WTC11 (cell line): ENCODE measurements at regions not wholly inside any gene's neighbourhood (a gene's known extent, or its start where the extent isn't known, plus 50 kb on each side); places are given as distances from the start of the nearest gene placed in this dataset.

Source experiments
- ATAC-seq: fragments of 200-7000 bp; cut with Tn5 transposase; 2 replicates; pipeline ENCODE4 v1.10.0; 2021; ENCODE audit warnings: mild to moderate bottlenecking, moderate library complexity
- CTCF ChIA-PET: fragments of 300-600 bp; sonication (Branson Sonifier 250); formaldehyde crosslinking; loops from one replicate; lab custom pipeline; 2021; ENCODE audit warnings: antibody characterized with exemption; lab: Charles Lee
- POLR2A ChIA-PET: fragments of 350-600 bp; sonication (Branson Sonifier 250); formaldehyde crosslinking; loops from one replicate; lab custom pipeline; 2021; ENCODE audit warnings: antibody characterized with exemption; lab: Charles Lee
- DNase-seq: peaks from one replicate; pipeline ENCODE4 v3.0.0; 2021; ENCODE audit warnings: low spot score
- H3K27ac Mint-ChIP-seq: 2 replicates; pipeline ENCODE4 v1.8.0; 2021; ENCODE audit warnings: mixed read lengths
- H3K27me3 Mint-ChIP-seq: 2 replicates; pipeline ENCODE4 v1.8.0; 2021; ENCODE audit warnings: low read depth, mild to moderate bottlenecking, moderate library complexity, mixed read lengths
- H3K36me3 Mint-ChIP-seq: 2 replicates; pipeline ENCODE4 v1.8.0; 2021; ENCODE audit warnings: mixed read lengths
- H3K4me1 Mint-ChIP-seq: 2 replicates; pipeline ENCODE4 v1.8.0; 2022; ENCODE audit warnings: mixed read lengths
- H3K4me3 Mint-ChIP-seq: 2 replicates; pipeline ENCODE4 v1.8.0; 2021; ENCODE audit warnings: mild to moderate bottlenecking, moderate library complexity, mixed read lengths
- H3K9me3 Mint-ChIP-seq: 2 replicates; pipeline ENCODE4 v1.8.0; 2021; ENCODE audit warnings: mixed read lengths
- GRHL2 ChIP-seq: fragments of 250-450 bp; sonication (Bioruptor Pico); IDR thresholded peaks from 2 replicates; pipeline ENCODE4 v1.8.0; 2022; ENCODE audit warnings: mild to moderate bottlenecking, moderate library complexity; ENCODE audit not compliant: insufficient replicate concordance, severe bottlenecking
- GTF2I ChIP-seq: fragments of 250-450 bp; sonication (Bioruptor Pico); conservative IDR thresholded peaks from 2 replicates; pipeline ENCODE4 v1.4.0; 2021; ENCODE audit warnings: mild to moderate bottlenecking
- KAT7 ChIP-seq: sonication (generic); formaldehyde crosslinking; IDR thresholded peaks from 2 replicates; pipeline ENCODE4 v1.8.1; 2023; ENCODE audit warnings: missing genetic modification reagents, mild to moderate bottlenecking, borderline replicate concordance
- NFATC4 ChIP-seq: fragments of 250-450 bp; sonication (Bioruptor Pico); IDR thresholded peaks from 2 replicates; pipeline ENCODE4 v1.9.0; 2021; ENCODE audit warnings: mild to moderate bottlenecking
- NR1H2 ChIP-seq: sonication (generic); formaldehyde crosslinking; IDR thresholded peaks from 2 replicates; pipeline ENCODE4 v1.9.0; 2021; ENCODE audit warnings: mild to moderate bottlenecking, moderate library complexity, missing genetic modification reagents
- NR2C2 ChIP-seq: sonication (generic); formaldehyde crosslinking; IDR thresholded peaks from 2 replicates; pipeline ENCODE4 v1.8.0; 2022; ENCODE audit warnings: mild to moderate bottlenecking, missing genetic modification reagents
- OVOL2 ChIP-seq: fragments of 250-450 bp; sonication (Bioruptor Pico); IDR thresholded peaks from 2 replicates; pipeline ENCODE4 v1.9.0; 2021; ENCODE audit warnings: mild to moderate bottlenecking, borderline replicate concordance
- RELA ChIP-seq: sonication (generic); formaldehyde crosslinking; IDR thresholded peaks from 2 replicates; pipeline ENCODE4 v1.8.1; 2022; ENCODE audit warnings: missing genetic modification reagents, mild to moderate bottlenecking, borderline replicate concordance
- SP1 ChIP-seq: sonication (generic); formaldehyde crosslinking; conservative IDR thresholded peaks from 2 replicates; pipeline ENCODE4 v1.8.1; 2022; ENCODE audit warnings: missing genetic modification reagents
- TCF7 ChIP-seq: sonication (generic); formaldehyde crosslinking; IDR thresholded peaks from 2 replicates; pipeline ENCODE4 v1.8.0; 2022; ENCODE audit warnings: mild to moderate bottlenecking, low read depth, missing genetic modification reagents, moderate library complexity
- ZNF263 ChIP-seq: sonication (generic); formaldehyde crosslinking; IDR thresholded peaks from 2 replicates; pipeline ENCODE4 v1.8.1; 2022; ENCODE audit warnings: low read depth, mild to moderate bottlenecking, moderate library complexity, missing genetic modification reagents
- ZNF396 ChIP-seq: fragments of 250-450 bp; sonication (Bioruptor Pico); IDR thresholded peaks from 2 replicates; pipeline ENCODE4 v1.8.0; 2021; ENCODE audit warnings: mild to moderate bottlenecking, moderate library complexity, borderline replicate concordance
- TF ChIP-seq, protein P1 (sequence below): sonication (generic); formaldehyde crosslinking; IDR thresholded peaks from 2 replicates; pipeline ENCODE4 v1.8.1; 2022; ENCODE audit warnings: missing genetic modification reagents, borderline replicate concordance
- TF ChIP-seq, protein P2 (sequence below): sonication (generic); formaldehyde crosslinking; IDR thresholded peaks from 2 replicates; pipeline ENCODE4 v1.8.0; 2023; ENCODE audit warnings: missing genetic modification reagents
- TF ChIP-seq, protein P3 (sequence below): sonication (generic); formaldehyde crosslinking; IDR thresholded peaks from 2 replicates; pipeline ENCODE4 v1.8.1; 2022; ENCODE audit warnings: low read depth, mild to moderate bottlenecking, moderate library complexity, missing genetic modification reagents, borderline replicate concordance
- TF ChIP-seq, protein P4 (sequence below): fragments of 250-450 bp; sonication (Bioruptor Pico); IDR thresholded peaks from 2 replicates; pipeline ENCODE4 v2.1.2; 2022; ENCODE audit warnings: mild to moderate bottlenecking, moderate library complexity
- TF ChIP-seq, protein P5 (sequence below): sonication (generic); formaldehyde crosslinking; IDR thresholded peaks from 2 replicates; pipeline ENCODE4 v1.8.1; 2023; ENCODE audit warnings: mild to moderate bottlenecking, missing genetic modification reagents
- TF ChIP-seq, protein P6 (sequence below): sonication (generic); formaldehyde crosslinking; conservative IDR thresholded peaks from 2 replicates; pipeline ENCODE4 v1.8.1; 2023; ENCODE audit warnings: mild to moderate bottlenecking, low read depth, missing genetic modification reagents, moderate library complexity
- TF ChIP-seq, protein P7 (sequence below): sonication (generic); formaldehyde crosslinking; IDR thresholded peaks from 2 replicates; pipeline ENCODE4 v1.8.1; 2022; ENCODE audit warnings: low read depth, missing genetic modification reagents, borderline replicate concordance
- TF ChIP-seq, protein P8 (sequence below): sonication (generic); formaldehyde crosslinking; IDR thresholded peaks from 2 replicates; pipeline ENCODE4 v1.8.1; 2023; ENCODE audit warnings: mild to moderate bottlenecking, moderate library complexity, missing genetic modification reagents

DNA sequence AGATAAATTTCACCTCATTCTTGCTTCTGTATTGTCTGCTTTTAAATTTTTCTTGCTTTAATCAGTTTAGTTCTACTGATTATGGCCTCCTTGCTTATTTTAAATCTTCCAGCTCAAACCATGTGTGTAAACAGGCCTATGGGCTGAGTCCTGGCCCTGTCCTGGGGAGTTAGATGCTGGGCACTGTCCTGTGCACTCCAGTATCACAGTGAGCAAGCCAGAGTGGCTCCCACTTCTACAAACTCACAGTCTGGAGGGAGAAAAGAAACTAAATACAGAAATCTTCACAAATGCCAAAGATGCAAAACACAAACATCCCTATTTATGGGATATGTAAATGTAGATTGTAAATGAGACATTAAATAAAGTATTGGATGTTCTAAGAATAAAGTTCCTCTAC is 101.1 kb upstream of the POGK start (continued):
- TF ChIP-seq, protein P1, sequence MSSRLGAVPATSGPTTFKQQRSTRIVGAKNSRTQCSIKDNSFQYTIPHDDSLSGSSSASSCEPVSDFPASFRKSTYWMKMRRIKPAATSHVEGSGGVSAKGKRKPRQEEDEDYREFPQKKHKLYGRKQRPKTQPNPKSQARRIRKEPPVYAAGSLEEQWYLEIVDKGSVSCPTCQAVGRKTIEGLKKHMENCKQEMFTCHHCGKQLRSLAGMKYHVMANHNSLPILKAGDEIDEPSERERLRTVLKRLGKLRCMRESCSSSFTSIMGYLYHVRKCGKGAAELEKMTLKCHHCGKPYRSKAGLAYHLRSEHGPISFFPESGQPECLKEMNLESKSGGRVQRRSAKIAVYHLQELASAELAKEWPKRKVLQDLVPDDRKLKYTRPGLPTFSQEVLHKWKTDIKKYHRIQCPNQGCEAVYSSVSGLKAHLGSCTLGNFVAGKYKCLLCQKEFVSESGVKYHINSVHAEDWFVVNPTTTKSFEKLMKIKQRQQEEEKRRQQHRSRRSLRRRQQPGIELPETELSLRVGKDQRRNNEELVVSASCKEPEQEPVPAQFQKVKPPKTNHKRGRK = no peak
- TF ChIP-seq KAT7 (CRISPR knock-in tag) = no peak
- TF ChIP-seq, all 79 proteins: peak for 0

DNA sequence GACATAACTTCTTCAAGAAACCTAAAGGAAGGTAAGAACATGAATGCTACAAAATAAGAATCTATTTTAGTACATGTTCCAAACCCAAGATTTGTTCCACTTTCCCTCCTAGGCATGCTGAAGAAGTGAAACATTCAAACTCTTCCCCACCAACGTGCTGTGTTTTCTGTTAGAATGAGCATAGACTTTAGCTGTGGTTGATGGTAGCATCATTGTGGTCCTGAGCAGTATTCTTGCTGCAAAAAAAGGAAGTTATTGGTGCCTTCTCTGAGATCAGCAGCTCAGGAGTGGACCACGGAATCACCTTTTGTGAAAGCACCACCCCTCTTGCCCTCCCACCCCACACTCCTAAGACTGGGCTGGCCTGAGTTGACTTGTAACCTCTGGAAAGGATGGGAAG is 100.4 kb upstream of the POGK start:
- DNase-seq (no peak), ATAC-seq (peak; percentile 30; the same call in 1 of the 2 replicates)
- Mint-ChIP-seq H3K4me1 (peaks cover 5% of the 10 kb centered on the region; the same call in 1 of the 2 replicates), H3K36me3 (no peaks in the 10 kb centered on the region), H3K27me3 (no peaks in the 10 kb centered on the region), H3K27ac (no peak overlapping the region), H3K9me3 (peaks cover 21% of the 10 kb centered on the region), H3K4me3 (no peak overlapping the region)
- TF ChIP-seq TCF7 (CRISPR knock-in tag) (no peak), RELA (CRISPR knock-in tag) (no peak), ZNF396 (CRISPR knock-in tag) (no peak), SP1 (CRISPR knock-in tag) (no peak), NR2C2 (no peak), OVOL2 (CRISPR knock-in tag) (no peak), ZNF263 (CRISPR knock-in tag) (no peak), NFATC4 (CRISPR knock-in tag) (no peak), GRHL2 (CRISPR knock-in tag) (no peak), GTF2I (CRISPR knock-in tag) (no peak), NR1H2 (CRISPR knock-in tag) (no peak)
- TF ChIP-seq, protein P2, sequence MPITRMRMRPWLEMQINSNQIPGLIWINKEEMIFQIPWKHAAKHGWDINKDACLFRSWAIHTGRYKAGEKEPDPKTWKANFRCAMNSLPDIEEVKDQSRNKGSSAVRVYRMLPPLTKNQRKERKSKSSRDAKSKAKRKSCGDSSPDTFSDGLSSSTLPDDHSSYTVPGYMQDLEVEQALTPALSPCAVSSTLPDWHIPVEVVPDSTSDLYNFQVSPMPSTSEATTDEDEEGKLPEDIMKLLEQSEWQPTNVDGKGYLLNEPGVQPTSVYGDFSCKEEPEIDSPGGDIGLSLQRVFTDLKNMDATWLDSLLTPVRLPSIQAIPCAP (CRISPR knock-in tag) = no peak
- TF ChIP-seq, protein P3, sequence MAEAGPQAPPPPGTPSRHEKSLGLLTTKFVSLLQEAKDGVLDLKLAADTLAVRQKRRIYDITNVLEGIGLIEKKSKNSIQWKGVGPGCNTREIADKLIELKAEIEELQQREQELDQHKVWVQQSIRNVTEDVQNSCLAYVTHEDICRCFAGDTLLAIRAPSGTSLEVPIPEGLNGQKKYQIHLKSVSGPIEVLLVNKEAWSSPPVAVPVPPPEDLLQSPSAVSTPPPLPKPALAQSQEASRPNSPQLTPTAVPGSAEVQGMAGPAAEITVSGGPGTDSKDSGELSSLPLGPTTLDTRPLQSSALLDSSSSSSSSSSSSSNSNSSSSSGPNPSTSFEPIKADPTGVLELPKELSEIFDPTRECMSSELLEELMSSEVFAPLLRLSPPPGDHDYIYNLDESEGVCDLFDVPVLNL (CRISPR knock-in tag) = no peak
- TF ChIP-seq, protein P4, sequence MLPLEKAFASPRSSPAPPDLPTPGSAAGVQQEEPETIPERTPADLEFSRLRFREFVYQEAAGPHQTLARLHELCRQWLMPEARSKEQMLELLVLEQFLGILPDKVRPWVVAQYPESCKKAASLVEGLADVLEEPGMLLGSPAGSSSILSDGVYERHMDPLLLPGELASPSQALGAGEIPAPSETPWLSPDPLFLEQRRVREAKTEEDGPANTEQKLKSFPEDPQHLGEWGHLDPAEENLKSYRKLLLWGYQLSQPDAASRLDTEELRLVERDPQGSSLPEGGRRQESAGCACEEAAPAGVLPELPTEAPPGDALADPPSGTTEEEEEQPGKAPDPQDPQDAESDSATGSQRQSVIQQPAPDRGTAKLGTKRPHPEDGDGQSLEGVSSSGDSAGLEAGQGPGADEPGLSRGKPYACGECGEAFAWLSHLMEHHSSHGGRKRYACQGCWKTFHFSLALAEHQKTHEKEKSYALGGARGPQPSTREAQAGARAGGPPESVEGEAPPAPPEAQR (CRISPR knock-in tag) = no peak
- TF ChIP-seq, protein P5, sequence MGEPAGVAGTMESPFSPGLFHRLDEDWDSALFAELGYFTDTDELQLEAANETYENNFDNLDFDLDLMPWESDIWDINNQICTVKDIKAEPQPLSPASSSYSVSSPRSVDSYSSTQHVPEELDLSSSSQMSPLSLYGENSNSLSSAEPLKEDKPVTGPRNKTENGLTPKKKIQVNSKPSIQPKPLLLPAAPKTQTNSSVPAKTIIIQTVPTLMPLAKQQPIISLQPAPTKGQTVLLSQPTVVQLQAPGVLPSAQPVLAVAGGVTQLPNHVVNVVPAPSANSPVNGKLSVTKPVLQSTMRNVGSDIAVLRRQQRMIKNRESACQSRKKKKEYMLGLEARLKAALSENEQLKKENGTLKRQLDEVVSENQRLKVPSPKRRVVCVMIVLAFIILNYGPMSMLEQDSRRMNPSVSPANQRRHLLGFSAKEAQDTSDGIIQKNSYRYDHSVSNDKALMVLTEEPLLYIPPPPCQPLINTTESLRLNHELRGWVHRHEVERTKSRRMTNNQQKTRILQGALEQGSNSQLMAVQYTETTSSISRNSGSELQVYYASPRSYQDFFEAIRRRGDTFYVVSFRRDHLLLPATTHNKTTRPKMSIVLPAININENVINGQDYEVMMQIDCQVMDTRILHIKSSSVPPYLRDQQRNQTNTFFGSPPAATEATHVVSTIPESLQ (CRISPR knock-in tag) = no peak
- TF ChIP-seq, protein P6, sequence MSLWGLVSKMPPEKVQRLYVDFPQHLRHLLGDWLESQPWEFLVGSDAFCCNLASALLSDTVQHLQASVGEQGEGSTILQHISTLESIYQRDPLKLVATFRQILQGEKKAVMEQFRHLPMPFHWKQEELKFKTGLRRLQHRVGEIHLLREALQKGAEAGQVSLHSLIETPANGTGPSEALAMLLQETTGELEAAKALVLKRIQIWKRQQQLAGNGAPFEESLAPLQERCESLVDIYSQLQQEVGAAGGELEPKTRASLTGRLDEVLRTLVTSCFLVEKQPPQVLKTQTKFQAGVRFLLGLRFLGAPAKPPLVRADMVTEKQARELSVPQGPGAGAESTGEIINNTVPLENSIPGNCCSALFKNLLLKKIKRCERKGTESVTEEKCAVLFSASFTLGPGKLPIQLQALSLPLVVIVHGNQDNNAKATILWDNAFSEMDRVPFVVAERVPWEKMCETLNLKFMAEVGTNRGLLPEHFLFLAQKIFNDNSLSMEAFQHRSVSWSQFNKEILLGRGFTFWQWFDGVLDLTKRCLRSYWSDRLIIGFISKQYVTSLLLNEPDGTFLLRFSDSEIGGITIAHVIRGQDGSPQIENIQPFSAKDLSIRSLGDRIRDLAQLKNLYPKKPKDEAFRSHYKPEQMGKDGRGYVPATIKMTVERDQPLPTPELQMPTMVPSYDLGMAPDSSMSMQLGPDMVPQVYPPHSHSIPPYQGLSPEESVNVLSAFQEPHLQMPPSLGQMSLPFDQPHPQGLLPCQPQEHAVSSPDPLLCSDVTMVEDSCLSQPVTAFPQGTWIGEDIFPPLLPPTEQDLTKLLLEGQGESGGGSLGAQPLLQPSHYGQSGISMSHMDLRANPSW (CRISPR knock-in tag) = no peak
- TF ChIP-seq, protein P7, sequence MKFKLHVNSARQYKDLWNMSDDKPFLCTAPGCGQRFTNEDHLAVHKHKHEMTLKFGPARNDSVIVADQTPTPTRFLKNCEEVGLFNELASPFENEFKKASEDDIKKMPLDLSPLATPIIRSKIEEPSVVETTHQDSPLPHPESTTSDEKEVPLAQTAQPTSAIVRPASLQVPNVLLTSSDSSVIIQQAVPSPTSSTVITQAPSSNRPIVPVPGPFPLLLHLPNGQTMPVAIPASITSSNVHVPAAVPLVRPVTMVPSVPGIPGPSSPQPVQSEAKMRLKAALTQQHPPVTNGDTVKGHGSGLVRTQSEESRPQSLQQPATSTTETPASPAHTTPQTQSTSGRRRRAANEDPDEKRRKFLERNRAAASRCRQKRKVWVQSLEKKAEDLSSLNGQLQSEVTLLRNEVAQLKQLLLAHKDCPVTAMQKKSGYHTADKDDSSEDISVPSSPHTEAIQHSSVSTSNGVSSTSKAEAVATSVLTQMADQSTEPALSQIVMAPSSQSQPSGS (CRISPR knock-in tag) = no peak
- TF ChIP-seq, protein P8, sequence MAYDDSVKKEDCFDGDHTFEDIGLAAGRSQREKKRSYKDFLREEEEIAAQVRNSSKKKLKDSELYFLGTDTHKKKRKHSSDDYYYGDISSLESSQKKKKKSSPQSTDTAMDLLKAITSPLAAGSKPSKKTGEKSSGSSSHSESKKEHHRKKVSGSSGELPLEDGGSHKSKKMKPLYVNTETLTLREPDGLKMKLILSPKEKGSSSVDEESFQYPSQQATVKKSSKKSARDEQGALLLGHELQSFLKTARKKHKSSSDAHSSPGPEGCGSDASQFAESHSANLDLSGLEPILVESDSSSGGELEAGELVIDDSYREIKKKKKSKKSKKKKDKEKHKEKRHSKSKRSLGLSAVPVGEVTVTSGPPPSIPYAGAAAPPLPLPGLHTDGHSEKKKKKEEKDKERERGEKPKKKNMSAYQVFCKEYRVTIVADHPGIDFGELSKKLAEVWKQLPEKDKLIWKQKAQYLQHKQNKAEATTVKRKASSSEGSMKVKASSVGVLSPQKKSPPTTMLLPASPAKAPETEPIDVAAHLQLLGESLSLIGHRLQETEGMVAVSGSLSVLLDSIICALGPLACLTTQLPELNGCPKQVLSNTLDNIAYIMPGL (CRISPR knock-in tag) = no peak
- ChIA-PET POLR2A (no interaction called here), CTCF (interaction anchor here (0.9 to 1.2 kb wide), 2 partner anchors 100 to 318 kb away, joined by 3 read pairs; partner anchors contain the start of gene POGK)
